Uterus (tissue), 2 donors: ENCODE measurements at regions not wholly inside any gene's neighbourhood (a gene's known extent, or its start where the extent isn't known, plus 50 kb on each side); places are given as distances from the start of the nearest gene placed in this dataset.

Experiments
- POLR2A ChIP-seq, 2 donors: fragments of 450-650 bp; IDR thresholded peaks; one replicate each; pipeline ENCODE4 v1.6.1; 2016; ENCODE audit warnings: antibody characterized with exemption in 2 of 2, mild to moderate bottlenecking in 1 of 2, moderate library complexity in 1 of 2
- TF ChIP-seq, protein P1 (sequence below), 4 experiments: fragments of 200-600 bp in 2 of 4; fragments of 450-650 bp in 2 of 4; sonication (generic) in 2 of 4; IDR thresholded peaks; one replicate each; pipeline ENCODE4 v1.5.1; 2016 to 2019; ENCODE audit warnings: antibody characterized with exemption in 4 of 4, mild to moderate bottlenecking in 2 of 4, moderate library complexity in 1 of 4

DNA sequence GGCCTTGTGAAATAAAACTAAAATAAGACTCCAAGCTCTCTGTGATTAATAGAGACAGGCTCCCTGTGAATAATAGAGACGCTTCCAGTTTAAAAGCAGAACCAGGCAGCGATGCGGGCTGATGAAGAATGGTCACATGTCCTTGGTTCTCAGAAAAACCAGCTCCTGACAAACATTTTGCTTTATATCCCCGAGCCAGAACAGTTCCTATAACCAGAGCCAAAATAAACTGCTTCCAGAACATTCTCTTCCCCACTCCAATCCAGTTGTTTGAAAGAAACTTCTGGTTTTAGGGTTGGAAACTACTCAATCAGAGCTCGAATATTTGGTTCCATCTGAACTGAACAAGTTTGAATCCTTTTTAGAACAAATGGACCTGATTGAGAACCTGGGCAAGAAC lies 213.7 kb downstream of the TSN start:
- TF ChIP-seq POLR2A (IDR thresholded peaks at IDR 0.05) = no peak
- TF ChIP-seq, protein P1, sequence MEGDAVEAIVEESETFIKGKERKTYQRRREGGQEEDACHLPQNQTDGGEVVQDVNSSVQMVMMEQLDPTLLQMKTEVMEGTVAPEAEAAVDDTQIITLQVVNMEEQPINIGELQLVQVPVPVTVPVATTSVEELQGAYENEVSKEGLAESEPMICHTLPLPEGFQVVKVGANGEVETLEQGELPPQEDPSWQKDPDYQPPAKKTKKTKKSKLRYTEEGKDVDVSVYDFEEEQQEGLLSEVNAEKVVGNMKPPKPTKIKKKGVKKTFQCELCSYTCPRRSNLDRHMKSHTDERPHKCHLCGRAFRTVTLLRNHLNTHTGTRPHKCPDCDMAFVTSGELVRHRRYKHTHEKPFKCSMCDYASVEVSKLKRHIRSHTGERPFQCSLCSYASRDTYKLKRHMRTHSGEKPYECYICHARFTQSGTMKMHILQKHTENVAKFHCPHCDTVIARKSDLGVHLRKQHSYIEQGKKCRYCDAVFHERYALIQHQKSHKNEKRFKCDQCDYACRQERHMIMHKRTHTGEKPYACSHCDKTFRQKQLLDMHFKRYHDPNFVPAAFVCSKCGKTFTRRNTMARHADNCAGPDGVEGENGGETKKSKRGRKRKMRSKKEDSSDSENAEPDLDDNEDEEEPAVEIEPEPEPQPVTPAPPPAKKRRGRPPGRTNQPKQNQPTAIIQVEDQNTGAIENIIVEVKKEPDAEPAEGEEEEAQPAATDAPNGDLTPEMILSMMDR (IDR thresholded peaks at IDR 0.05) = no peak
